HG03097 (cell line): ENCODE measurements at regions not wholly inside any gene's neighbourhood (a gene's known extent, or its start where the extent isn't known, plus 50 kb on each side); places are given as distances from the start of the nearest gene placed in this dataset.

ENCODE experiments used
- ATAC-seq: cut with Tn5 transposase; IDR thresholded peaks from one replicate; pipeline ENCODE4 v1.9.1; 2021; ENCODE audit not compliant: unreplicated experiment, low FRiP score

GRCh38 chr5:74250304-74251102, 390.0 kb downstream of the ENC1 start:
- no peak for ATAC-seq

- ATAC-seq: no peak
Measured at GRCh38 chr5:74248576-74248975, 392.0 kb downstream of the ENC1 start.

- ATAC-seq: no peak
Measured at GRCh38 chr5:74244406-74244805, 396.1 kb downstream of the ENC1 start.

GRCh38 chr5:74243634-74244033, 396.9 kb downstream of the ENC1 start:
- no peak for ATAC-seq

GRCh38 chr5:74242516-74242915, 398.0 kb downstream of the ENC1 start:
- no peak for ATAC-seq

- no peak for ATAC-seq
Measured at GRCh38 chr5:74241751-74242140, 398.8 kb downstream of the ENC1 start.

GRCh38 chr5:74240783-74241750, 399.5 kb downstream of the ENC1 start:
- ATAC-seq: no peak

- no peak for ATAC-seq
Measured at GRCh38 chr5:74239261-74239660, 401.3 kb downstream of the ENC1 start.

GRCh38 chr5:74237571-74238145, 402.9 kb downstream of the ENC1 start:
- no peak for ATAC-seq

- ATAC-seq: no peak
Measured at GRCh38 chr5:74235552-74235951, 405.0 kb downstream of the ENC1 start.

GRCh38 chr5:74233571-74233970, 407.0 kb downstream of the ENC1 start:
- ATAC-seq: no peak

GRCh38 chr5:74233091-74233490, 407.4 kb downstream of the ENC1 start:
- no peak for ATAC-seq

GRCh38 chr5:74232276-74232675, 408.3 kb downstream of the ENC1 start:
- no peak for ATAC-seq

- ATAC-seq: no peak
Measured at GRCh38 chr5:74231697-74232096, 408.8 kb downstream of the ENC1 start.

GRCh38 chr5:74226716-74227485, 413.6 kb downstream of the ENC1 start:
- ATAC-seq: no peak

GRCh38 chr5:74225587-74225986, 414.9 kb downstream of the ENC1 start:
- no peak for ATAC-seq

- no peak for ATAC-seq
Measured at GRCh38 chr5:74224331-74224730, 416.2 kb downstream of the ENC1 start.

- no peak for ATAC-seq
Measured at GRCh38 chr5:74222806-74223205, 417.7 kb downstream of the ENC1 start.

GRCh38 chr5:74221413-74221812, 419.1 kb downstream of the ENC1 start:
- ATAC-seq: no peak

GRCh38 chr5:74216012-74216411, 424.5 kb downstream of the ENC1 start:
- no peak for ATAC-seq
